NT2/D1 (cell line): ENCODE measurements at regions not wholly inside any gene's neighbourhood (a gene's known extent, or its start where the extent isn't known, plus 50 kb on each side); places are given as distances from the start of the nearest gene placed in this dataset.

ENCODE experiments used
- SUZ12 ChIP-seq: IDR thresholded peaks from 2 replicates; pipeline ENCODE4 v1.6.1; 2011; ENCODE audit not compliant: insufficient read length, insufficient read depth; ENCODE audit errors: extremely low read depth
- YY1 ChIP-seq: IDR thresholded peaks from 2 replicates; pipeline ENCODE4 v1.6.1; 2011; ENCODE audit not compliant: insufficient read length, insufficient read depth
- ZNF274 ChIP-seq: IDR thresholded peaks from 2 replicates; pipeline ENCODE4 v1.6.1; 2011; ENCODE audit warnings: mild to moderate bottlenecking, low read depth, low read length

DNA sequence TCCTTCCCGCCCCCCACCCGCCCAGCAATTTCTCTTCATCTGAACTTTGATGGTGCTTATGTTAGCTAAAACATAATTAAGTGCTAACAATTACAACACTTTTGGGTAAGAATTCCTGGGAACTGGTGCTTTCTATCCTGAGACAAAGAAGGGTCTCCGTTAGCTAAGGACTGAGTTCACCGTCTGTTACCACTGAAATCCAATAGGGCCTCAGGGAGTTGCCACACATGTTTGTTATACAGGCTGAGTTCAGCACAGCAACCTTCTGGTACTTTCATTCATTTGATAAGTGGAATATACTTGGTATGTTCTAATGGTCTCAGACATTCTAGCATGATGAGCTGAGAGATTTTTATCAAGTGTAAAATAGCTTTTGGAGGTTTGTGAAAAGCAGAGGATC, 437.9 kb downstream of the EFNA5 start:
- TF ChIP-seq ZNF274: no peak
- no peak for TF ChIP-seq SUZ12
- TF ChIP-seq YY1: no peak
